Adipocyte (in vitro differentiated cells): ENCODE measurements at regions not wholly inside any gene's neighbourhood (a gene's known extent, or its start where the extent isn't known, plus 50 kb on each side); places are given as distances from the start of the nearest gene placed in this dataset.

ENCODE experiments used
- DNase-seq: peaks from one replicate; pipeline ENCODE4 v3.0.0-alpha.2; 2015; ENCODE audit warnings: low read depth
- H3K27me3 ChIP-seq: replicated peaks from 2 replicates; pipeline ENCODE4 v1.7.0; 2013; ENCODE audit warnings: mild to moderate bottlenecking, low read length, moderate library complexity; ENCODE audit not compliant: control insufficient read depth, insufficient read depth
- H3K36me3 ChIP-seq: 2 replicates; pipeline ENCODE4 v1.7.0; 2013; ENCODE audit warnings: low read length, mild to moderate bottlenecking, moderate library complexity; ENCODE audit not compliant: control insufficient read depth, insufficient read depth, severe bottlenecking
- H3K4me1 ChIP-seq: 2 replicates; pipeline ENCODE4 v1.7.0; 2013; ENCODE audit warnings: mild to moderate bottlenecking, low read length, moderate library complexity; ENCODE audit not compliant: control insufficient read depth, insufficient read depth
- H3K4me3 ChIP-seq: 2 replicates; pipeline ENCODE4 v1.7.0; 2013; ENCODE audit warnings: mild to moderate bottlenecking, low read length, moderate library complexity
- H3K9ac ChIP-seq: 2 replicates; pipeline ENCODE4 v1.7.0; 2013; ENCODE audit warnings: mild to moderate bottlenecking, low read length, moderate library complexity
- H3K9me3 ChIP-seq: 2 replicates; pipeline ENCODE4 v1.7.0; 2013; ENCODE audit warnings: mild to moderate bottlenecking, low read length, moderate library complexity; ENCODE audit not compliant: control insufficient read depth

- H3K9me3 ChIP-seq, result no peaks in the 10 kb centered on the region
- peaks cover 3% of the 10 kb centered on the region for H3K4me1 ChIP-seq
- H3K36me3 ChIP-seq, result no peaks in the 10 kb centered on the region
- DNase-seq, result peak; percentile 56
- no peaks in the 10 kb centered on the region for H3K27me3 ChIP-seq
- H3K4me3 ChIP-seq, result no peak overlapping the region
- no peak overlapping the region for H3K9ac ChIP-seq
Measured at GRCh38 chr4:71126719-71127118, 133.3 kb downstream of the DCK start.

GRCh38 chr4:71130827-71131603 is 137.6 kb downstream of the DCK start:
- H3K9ac ChIP-seq, result no peak overlapping the region
- no peaks in the 10 kb centered on the region for H3K9me3 ChIP-seq
- peak overlapping the region; percentile 56 for H3K4me3 ChIP-seq
- H3K36me3 ChIP-seq, result no peaks in the 10 kb centered on the region
- H3K4me1 ChIP-seq, result peaks cover 11% of the 10 kb centered on the region
- H3K27me3 ChIP-seq, result no peaks in the 10 kb centered on the region
- DNase-seq, result peak; percentile 78

GRCh38 chr4:71132486-71132885 is 139.0 kb downstream of the DCK start:
- no peak overlapping the region for H3K9ac ChIP-seq
- DNase-seq, result peak; percentile 64
- no peak overlapping the region for H3K4me3 ChIP-seq
- H3K4me1 ChIP-seq, result peaks cover 11% of the 10 kb centered on the region
- no peaks in the 10 kb centered on the region for H3K36me3 ChIP-seq
- H3K9me3 ChIP-seq, result no peaks in the 10 kb centered on the region
- no peaks in the 10 kb centered on the region for H3K27me3 ChIP-seq

GRCh38 chr4:71133491-71133890 is 140.0 kb downstream of the DCK start:
- no peak for DNase-seq
- Histone ChIP-seq H3K4me3 (no peak overlapping the region), H3K36me3 (no peaks in the 10 kb centered on the region), H3K27me3 (no peaks in the 10 kb centered on the region), H3K9me3 (no peaks in the 10 kb centered on the region), H3K4me1 (peaks cover 11% of the 10 kb centered on the region), H3K9ac (no peak overlapping the region)

- Histone ChIP-seq H3K27me3 (no peaks in the 10 kb centered on the region), H3K36me3 (no peaks in the 10 kb centered on the region), H3K9me3 (no peaks in the 10 kb centered on the region), H3K4me3 (no peak overlapping the region), H3K4me1 (peaks cover 8% of the 10 kb centered on the region), H3K9ac (no peak overlapping the region)
- no peak for DNase-seq
Measured at GRCh38 chr4:71136071-71136470, 142.6 kb downstream of the DCK start.

GRCh38 chr4:71138007-71138615 is 144.7 kb downstream of the DCK start:
- H3K9ac ChIP-seq, result no peak overlapping the region
- no peak overlapping the region for H3K4me3 ChIP-seq
- DNase-seq, result no peak
- no peaks in the 10 kb centered on the region for H3K27me3 ChIP-seq
- no peaks in the 10 kb centered on the region for H3K4me1 ChIP-seq
- no peaks in the 10 kb centered on the region for H3K36me3 ChIP-seq
- H3K9me3 ChIP-seq, result no peaks in the 10 kb centered on the region

GRCh38 chr4:71140563-71140962 is 147.1 kb downstream of the DCK start:
- H3K4me3 ChIP-seq, result no peak overlapping the region
- no peak for DNase-seq
- no peaks in the 10 kb centered on the region for H3K27me3 ChIP-seq
- H3K36me3 ChIP-seq, result no peaks in the 10 kb centered on the region
- H3K4me1 ChIP-seq, result no peaks in the 10 kb centered on the region
- no peak overlapping the region for H3K9ac ChIP-seq
- H3K9me3 ChIP-seq, result no peaks in the 10 kb centered on the region

- no peak overlapping the region for H3K4me3 ChIP-seq
- DNase-seq, result no peak
- no peaks in the 10 kb centered on the region for H3K36me3 ChIP-seq
- H3K27me3 ChIP-seq, result no peaks in the 10 kb centered on the region
- no peaks in the 10 kb centered on the region for H3K4me1 ChIP-seq
- no peaks in the 10 kb centered on the region for H3K9me3 ChIP-seq
- no peak overlapping the region for H3K9ac ChIP-seq
Measured at GRCh38 chr4:71141125-71141524, 147.7 kb downstream of the DCK start.

- H3K9me3 ChIP-seq, result no peaks in the 10 kb centered on the region
- H3K36me3 ChIP-seq, result no peaks in the 10 kb centered on the region
- no peaks in the 10 kb centered on the region for H3K27me3 ChIP-seq
- no peak overlapping the region for H3K9ac ChIP-seq
- H3K4me3 ChIP-seq, result no peak overlapping the region
- peaks cover 3% of the 10 kb centered on the region for H3K4me1 ChIP-seq
- no peak for DNase-seq
Measured at GRCh38 chr4:71147261-71147660, 153.8 kb downstream of the DCK start.

GRCh38 chr4:71148545-71148944 is 155.1 kb downstream of the DCK start:
- Histone ChIP-seq H3K9ac (no peak overlapping the region), H3K36me3 (no peaks in the 10 kb centered on the region), H3K4me1 (peaks cover 3% of the 10 kb centered on the region), H3K27me3 (no peaks in the 10 kb centered on the region), H3K9me3 (no peaks in the 10 kb centered on the region), H3K4me3 (no peak overlapping the region)
- no peak for DNase-seq

- H3K36me3 ChIP-seq, result no peaks in the 10 kb centered on the region
- DNase-seq, result no peak
- H3K4me3 ChIP-seq, result no peak overlapping the region
- H3K4me1 ChIP-seq, result peaks cover 3% of the 10 kb centered on the region
- no peaks in the 10 kb centered on the region for H3K9me3 ChIP-seq
- H3K9ac ChIP-seq, result no peak overlapping the region
- H3K27me3 ChIP-seq, result no peaks in the 10 kb centered on the region
Measured at GRCh38 chr4:71151054-71151453, 157.6 kb downstream of the DCK start.
